K562 (cell line): ENCODE measurements at regions not wholly inside any gene's neighbourhood (a gene's known extent, or its start where the extent isn't known, plus 50 kb on each side); places are given as distances from the start of the nearest gene placed in this dataset.

Experiments used
- ATAC-seq: fragments of 200-7000 bp; cut with Tn5 transposase; 3 replicates; pipeline ENCODE4 v1.9.1; 2020; ENCODE audit warnings: moderate library complexity
- BruUV-seq: library from RNA; stranded (reverse); fragments of 400-500 nt; replicated peaks from 2 replicates; lab custom pipeline; 2021; lab: Mats Ljungman, UMichigan
- CTCF ChIA-PET: fragments of 300-600 bp; formaldehyde crosslinking; extraction: SDS; loops from one replicate; lab custom pipeline; 2021; ENCODE audit warnings: low intra/inter-chr PET ratio; lab: Yijun Ruan, JAX
- POLR2A ChIA-PET: fragments of 300-600, 350-650 bp; sonication (Branson Sonifier 250); formaldehyde crosslinking; extraction: SDS; loops from one replicate; lab custom pipeline; 2021; ENCODE audit warnings: antibody characterized with exemption, inconsistent platforms; lab: Yijun Ruan, JAX
- DNase-seq, 4 experiments: peaks; one replicate each; pipeline versions ENCODE4 v3.0.0 to v3.0.0-alpha.2; 2011 to 2018; ENCODE audit warnings: low spot score in 3 of 4, mixed read lengths in 3 of 4; ENCODE audit errors: extremely low read depth in 1 of 4
- FAIRE-seq: peaks from 2 replicates; lab custom pipeline; 2011; peaks lifted over from hg19 to GRCh38; lab: Jason Lieb, UNC
- H2AFZ ChIP-seq: 2 replicates; pipeline ENCODE4 v1.6.0; 2011; ENCODE audit warnings: low read depth, low read length, control low read depth, inconsistent platforms
- H3K27ac ChIP-seq: fragments of 200-600 bp; 3 replicates; pipeline ENCODE4 v1.8.0; 2011; ENCODE audit warnings: low read depth, mild to moderate bottlenecking, control low read depth, inconsistent platforms, low read length, moderate library complexity, mixed read lengths; ENCODE audit errors: extremely low read depth
- H3K27me3 ChIP-seq, 2 experiments: fragments of 300-600 bp in 1 of 2; 2 replicates in 1 of 2; 3 replicates in 1 of 2; pipeline versions ENCODE4 v1.6.0 to v1.8.0; 2011; ENCODE audit warnings: inconsistent platforms in 2 of 2, low read length in 2 of 2, mild to moderate bottlenecking in 1 of 2, mixed read lengths in 1 of 2, moderate library complexity in 1 of 2; ENCODE audit not compliant: control insufficient read depth in 2 of 2, insufficient read depth in 2 of 2
- H3K36me3 ChIP-seq: fragments of 300-600 bp; 3 replicates; pipeline ENCODE4 v1.8.0; 2011; ENCODE audit warnings: mild to moderate bottlenecking, low read length, inconsistent platforms; ENCODE audit not compliant: control insufficient read depth, insufficient read depth
- H3K4me1 ChIP-seq, 2 experiments: fragments of 200-600 bp in 1 of 2; replicated peaks in 1 of 2; 2 replicates in 1 of 2; 3 replicates in 1 of 2; pipeline versions ENCODE4 v1.5.1 to v1.8.0; 2011; ENCODE audit warnings: inconsistent platforms in 2 of 2, low read length in 2 of 2, mild to moderate bottlenecking in 1 of 2, mixed read lengths in 1 of 2, moderate library complexity in 1 of 2; ENCODE audit not compliant: control insufficient read depth in 2 of 2, insufficient read depth in 2 of 2
- H3K4me2 ChIP-seq: 2 replicates; pipeline ENCODE4 v1.6.1; 2011; ENCODE audit warnings: low read length, control low read depth, inconsistent platforms, mixed read lengths; ENCODE audit not compliant: insufficient read depth
- H3K4me3 ChIP-seq: fragments of 200-600 bp; sonication (generic), shearing (Covaris generic); 2 replicates; pipeline ENCODE4 v1.5.1; 2016; ENCODE audit warnings: control low read depth, inconsistent platforms
- H3K79me2 ChIP-seq: fragments of 200-600 bp; 3 replicates; pipeline ENCODE4 v1.8.0; 2011; ENCODE audit warnings: low read length, inconsistent platforms; ENCODE audit not compliant: control insufficient read depth, insufficient read depth
- H3K9ac ChIP-seq, 2 experiments: 2 replicates each; pipeline versions ENCODE4 v1.6.0 to v1.6.1; 2011; ENCODE audit warnings: low read depth in 2 of 2, low read length in 2 of 2, control low read depth in 1 of 2, inconsistent platforms in 1 of 2, mild to moderate bottlenecking in 1 of 2, mixed read lengths in 1 of 2; ENCODE audit not compliant: insufficient read depth in 1 of 2
- H3K9me1 ChIP-seq: one replicate; pipeline ENCODE4 v1.6.0; 2011; ENCODE audit warnings: inconsistent platforms, mild to moderate bottlenecking, low read length, moderate library complexity; ENCODE audit not compliant: control insufficient read depth, insufficient read depth
- H3K9me3 ChIP-seq: replicated peaks from 2 replicates; pipeline ENCODE4 v1.5.1; 2011; ENCODE audit warnings: low read depth, low read length, inconsistent platforms; ENCODE audit not compliant: control insufficient read depth, insufficient read depth
- H4K20me1 ChIP-seq: replicated peaks from 2 replicates; pipeline ENCODE4 v1.6.1; 2011; ENCODE audit warnings: low read length, inconsistent platforms, mixed read lengths; ENCODE audit not compliant: control insufficient read depth, insufficient read depth
- CEBPZ ChIP-seq: fragments of 150-350 bp; IDR thresholded peaks from 2 replicates; pipeline ENCODE4 v1.6.1; 2014; ENCODE audit warnings: low read depth, mild to moderate bottlenecking, low read length, borderline replicate concordance
- FOXM1 ChIP-seq, 2 experiments: fragments of 450-650 bp in 1 of 2; sonication (generic) in 1 of 2; formaldehyde crosslinking in 1 of 2; IDR thresholded peaks; 2 replicates each; pipeline versions ENCODE4 v1.6.1 to v1.9.0; 2017 to 2022; ENCODE audit warnings: low read depth in 2 of 2, mild to moderate bottlenecking in 2 of 2, missing genetic modification reagents in 1 of 2, moderate library complexity in 1 of 2
- THRB ChIP-seq: fragments of 450-650 bp; formaldehyde crosslinking; conservative IDR thresholded peaks from 2 replicates; pipeline ENCODE4 v1.4.0; 2022; ENCODE audit warnings: mild to moderate bottlenecking, missing genetic modification characterization
- ZFPM2 ChIP-seq: fragments of 250-450 bp; sonication (Bioruptor Pico); IDR thresholded peaks from 2 replicates; pipeline ENCODE4 v1.5.1; 2022; ENCODE audit warnings: mild to moderate bottlenecking
- ZNF780A ChIP-seq: fragments of 250-450 bp; sonication (Bioruptor Pico); IDR thresholded peaks from 2 replicates; pipeline ENCODE4 v1.5.0; 2021; ENCODE audit warnings: mild to moderate bottlenecking
- WGBS: fragments of 100-300 bp; shearing (Covaris generic); methylation state at CpG from one replicate; pipeline ENCODE4 v1.1.6; 2016; ENCODE audit warnings: low coverage, mixed read lengths; ENCODE audit not compliant: insufficient coverage; ENCODE audit errors: missing lambda C conversion rate; 5-methylcytosine and 5-hydroxymethylcytosine counted together
- in situ Hi-C: fragments of 300-500 bp; cut with MboI; formaldehyde crosslinking; loops from 4 replicates; pipeline ENCODE4 v1.15.0; 2018; ENCODE audit warnings: inconsistent platforms, mixed read lengths
- intact Hi-C: fragments of 100-400 bp; cut with micrococcal nuclease; formaldehyde crosslinking; loops from 2 replicates; pipeline ENCODE4 v1.14.2; 2022

GRCh38 chr6:113143206-113143605 lies 713.9 kb upstream of the MARCKS start:
- BruUV-seq: no TSS peak
- no peak overlapping the region for H2AFZ ChIP-seq
- ChIA-PET POLR2A (no interaction called here), CTCF (no interaction called here)
- intact Hi-C loops (no loop called here), in situ Hi-C loops (no loop called here)
- 2% methylated on average over 3 of the region's 3 CpGs for WGBS
- TF ChIP-seq CEBPZ: no peak
- TF ChIP-seq FOXM1 (IDR thresholded peaks at IDR 0.05; ENCODE audit: low read depth): no peak
- TF ChIP-seq FOXM1 (CRISPR knock-in tag; IDR thresholded peaks at IDR 0.05; ENCODE audit: low read depth): no peak
- no peak for TF ChIP-seq ZFPM2 (CRISPR knock-in tag)
- TF ChIP-seq ZNF780A (CRISPR knock-in tag): no peak
- no peak for TF ChIP-seq THRB (CRISPR knock-in tag)
- no peaks in the 10 kb centered on the region for H3K79me2 ChIP-seq
- H3K4me3 ChIP-seq: no peak overlapping the region
- H3K36me3 ChIP-seq: no peaks in the 10 kb centered on the region
- no peaks in the 10 kb centered on the region for H3K27me3 ChIP-seq
- H4K20me1 ChIP-seq: no peaks in the 10 kb centered on the region
- DNase-seq: no peak
- H3K4me2 ChIP-seq: no peak overlapping the region
- no peaks in the 10 kb centered on the region for H3K4me1 ChIP-seq
- no peak for ATAC-seq
- no peaks in the 10 kb centered on the region for H3K9me3 ChIP-seq
- no peaks in the 10 kb centered on the region for H3K9me1 ChIP-seq
- no peak for FAIRE-seq
- H3K27ac ChIP-seq: no peak overlapping the region
- no peak overlapping the region for H3K9ac ChIP-seq
